Karpas-422 (cell line): ENCODE measurements at regions not wholly inside any gene's neighbourhood (a gene's known extent, or its start where the extent isn't known, plus 50 kb on each side); places are given as distances from the start of the nearest gene placed in this dataset.

Source experiments
- DNase-seq: peaks from one replicate; pipeline ENCODE4 v3.0.0-alpha.2; 2015
- H2AFZ ChIP-seq: fragments of 200-600 bp; sonication (generic); 2 replicates; pipeline ENCODE4 v1.6.1; 2014; ENCODE audit warnings: antibody characterized with exemption, low read length, mixed read lengths
- H3K27ac ChIP-seq: fragments of 200-600 bp; sonication (generic); 2 replicates; pipeline ENCODE4 v1.5.1; 2014; ENCODE audit warnings: mild to moderate bottlenecking, low read length, moderate library complexity
- H3K27me3 ChIP-seq: fragments of 200-600 bp; sonication (generic); 2 replicates; pipeline ENCODE4 v1.6.1; 2014; ENCODE audit warnings: low read length, mixed read lengths
- H3K36me3 ChIP-seq: fragments of 200-600 bp; sonication (generic); 2 replicates; pipeline ENCODE4 v1.6.1; 2014; ENCODE audit warnings: low read length, mixed read lengths; ENCODE audit not compliant: insufficient read depth
- H3K4me1 ChIP-seq: fragments of 200-600 bp; sonication (generic); 2 replicates; pipeline ENCODE4 v1.6.1; 2014; ENCODE audit warnings: mild to moderate bottlenecking, low read length, mixed read lengths
- H3K4me2 ChIP-seq: fragments of 200-600 bp; sonication (generic); 2 replicates; pipeline ENCODE4 v1.6.1; 2014; ENCODE audit warnings: low read length, low read depth, mild to moderate bottlenecking; ENCODE audit not compliant: poor library complexity, severe bottlenecking
- H3K4me3 ChIP-seq: fragments of 200-600 bp; sonication (generic); 2 replicates; pipeline ENCODE4 v1.5.1; 2014; ENCODE audit warnings: mild to moderate bottlenecking, antibody characterized with exemption, low read length, mixed read lengths
- H3K79me2 ChIP-seq: fragments of 200-600 bp; sonication (generic); 2 replicates; pipeline ENCODE4 v1.6.1; 2014; ENCODE audit warnings: mild to moderate bottlenecking, low read length, mixed read lengths
- H3K9ac ChIP-seq: fragments of 200-600 bp; sonication (generic); 2 replicates; pipeline ENCODE4 v1.6.0; 2014; ENCODE audit warnings: low read length
- H3K9me2 ChIP-seq: fragments of 200-600 bp; sonication (generic), shearing (Covaris generic); replicated peaks from 2 replicates; pipeline ENCODE4 v1.6.0; 2014; ENCODE audit warnings: mild to moderate bottlenecking, low read length, moderate library complexity; ENCODE audit not compliant: insufficient read depth
- H3K9me3 ChIP-seq: fragments of 300-700, 200-600 bp; sonication (generic); 2 replicates; pipeline ENCODE4 v1.6.1; 2014; ENCODE audit warnings: low read length, mixed read lengths
- H4K20me1 ChIP-seq: fragments of 200-600 bp; sonication (generic); 2 replicates; pipeline ENCODE4 v1.6.1; 2014; ENCODE audit warnings: mild to moderate bottlenecking, antibody characterized with exemption, low read length, low read depth; ENCODE audit not compliant: insufficient read depth

DNA sequence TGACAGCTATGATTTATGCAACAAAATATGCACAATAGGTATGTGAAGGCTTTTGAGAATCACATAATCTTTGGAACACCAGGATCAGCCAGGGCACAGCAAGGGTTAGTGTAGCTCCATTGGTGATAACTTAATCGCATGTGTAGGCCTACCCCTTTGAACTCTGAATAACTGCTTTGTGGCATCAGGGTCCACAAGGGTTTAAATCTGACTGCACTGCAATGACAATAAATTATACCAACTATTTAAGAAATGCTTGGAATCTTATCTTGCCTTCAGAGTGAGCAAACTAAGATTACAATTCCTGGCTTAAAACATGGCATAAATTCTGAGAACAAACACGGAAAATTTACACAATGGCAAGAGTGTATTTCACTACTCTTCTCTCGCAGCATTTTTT is 245.8 kb downstream of the FBXO8 start:
- no peak for DNase-seq
- no peaks in the 10 kb centered on the region for H3K9me3 ChIP-seq
- no peak overlapping the region for H2AFZ ChIP-seq
- no peaks in the 10 kb centered on the region for H3K79me2 ChIP-seq
- no peak overlapping the region for H3K27ac ChIP-seq
- H3K4me1 ChIP-seq, result no peaks in the 10 kb centered on the region
- no peaks in the 10 kb centered on the region for H3K27me3 ChIP-seq
- H4K20me1 ChIP-seq, result no peaks in the 10 kb centered on the region
- no peaks in the 10 kb centered on the region for H3K9me2 ChIP-seq
- no peaks in the 10 kb centered on the region for H3K36me3 ChIP-seq
- H3K4me3 ChIP-seq, result no peak overlapping the region
- H3K9ac ChIP-seq, result no peak overlapping the region
- H3K4me2 ChIP-seq, result no peak overlapping the region

DNA sequence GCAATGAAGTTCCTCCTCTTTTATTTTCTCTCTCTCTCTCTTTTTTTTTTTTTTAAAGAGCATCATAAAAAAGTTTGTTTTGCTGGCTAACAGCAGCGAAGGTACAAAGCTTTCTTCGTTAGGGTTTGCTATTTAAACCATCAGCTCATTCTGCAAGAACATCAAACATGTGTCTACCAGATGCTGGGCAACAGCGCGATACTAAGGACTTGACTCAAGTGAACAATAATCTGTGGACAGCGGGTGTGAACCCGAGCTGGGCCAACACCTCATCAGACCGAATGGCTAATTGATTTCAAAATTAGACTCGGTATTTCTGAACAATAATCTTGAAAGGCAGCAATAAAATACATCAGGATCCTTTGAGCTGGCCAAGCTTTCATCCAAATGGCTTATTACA is 246.4 kb downstream of the FBXO8 start:
- no peak overlapping the region for H3K9ac ChIP-seq
- no peak overlapping the region for H3K4me3 ChIP-seq
- no peaks in the 10 kb centered on the region for H3K79me2 ChIP-seq
- no peaks in the 10 kb centered on the region for H4K20me1 ChIP-seq
- no peak overlapping the region for H3K27ac ChIP-seq
- H3K9me2 ChIP-seq, result no peaks in the 10 kb centered on the region
- H3K27me3 ChIP-seq, result no peaks in the 10 kb centered on the region
- H3K9me3 ChIP-seq, result no peaks in the 10 kb centered on the region
- H3K4me1 ChIP-seq, result no peaks in the 10 kb centered on the region
- H3K36me3 ChIP-seq, result no peaks in the 10 kb centered on the region
- H2AFZ ChIP-seq, result no peak overlapping the region
- no peak overlapping the region for H3K4me2 ChIP-seq
- no peak for DNase-seq

DNA sequence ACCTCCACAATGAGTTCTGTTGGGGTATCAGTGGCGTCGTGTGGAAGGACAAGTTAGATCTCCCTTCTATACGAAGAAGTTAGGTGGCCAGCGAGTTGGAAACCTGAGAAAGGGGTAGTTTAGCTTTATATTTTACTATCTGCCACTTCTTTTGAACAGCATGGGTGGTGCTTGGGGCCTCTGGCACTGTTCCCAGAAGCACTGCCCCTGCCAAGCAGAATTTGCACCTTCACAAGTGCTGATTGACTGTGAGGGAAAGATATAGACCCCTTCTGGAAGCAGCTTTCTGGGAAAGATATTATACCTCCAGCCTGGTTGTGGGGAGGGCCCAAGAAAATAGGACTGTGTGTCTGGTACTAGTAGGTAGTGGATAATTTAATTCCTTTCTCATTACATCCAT is 246.9 kb downstream of the FBXO8 start:
- Histone ChIP-seq H3K4me2 (no peak overlapping the region), H2AFZ (no peak overlapping the region), H3K27me3 (no peaks in the 10 kb centered on the region), H4K20me1 (no peaks in the 10 kb centered on the region), H3K9me2 (no peaks in the 10 kb centered on the region), H3K4me1 (no peaks in the 10 kb centered on the region), H3K4me3 (no peak overlapping the region), H3K79me2 (no peaks in the 10 kb centered on the region), H3K9ac (no peak overlapping the region), H3K9me3 (no peaks in the 10 kb centered on the region), H3K36me3 (no peaks in the 10 kb centered on the region), H3K27ac (no peak overlapping the region)
- DNase-seq, result no peak

DNA sequence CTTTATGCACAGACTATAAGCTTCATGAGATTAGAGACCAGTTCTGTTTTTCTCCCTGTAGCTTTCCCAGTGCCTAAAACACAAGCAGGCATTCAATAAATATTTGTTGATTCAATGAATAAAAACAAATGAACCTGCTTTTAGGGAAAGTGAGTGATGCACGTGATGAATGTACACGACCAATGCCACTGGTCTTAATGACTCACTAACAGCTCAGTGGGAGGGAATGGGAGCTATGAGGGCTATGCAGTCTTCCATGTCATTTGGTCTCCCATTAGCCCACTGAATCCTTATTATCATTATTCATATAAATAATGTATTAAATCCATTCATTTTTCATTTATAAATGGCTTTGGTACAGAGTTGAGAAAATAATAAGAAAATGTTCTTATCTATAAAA is 247.4 kb downstream of the FBXO8 start:
- Histone ChIP-seq H3K4me3 (no peak overlapping the region), H3K9me2 (no peaks in the 10 kb centered on the region), H3K9ac (no peak overlapping the region), H2AFZ (no peak overlapping the region), H3K27ac (no peak overlapping the region), H3K27me3 (no peaks in the 10 kb centered on the region), H3K36me3 (no peaks in the 10 kb centered on the region), H4K20me1 (no peaks in the 10 kb centered on the region), H3K4me1 (no peaks in the 10 kb centered on the region), H3K79me2 (no peaks in the 10 kb centered on the region), H3K4me2 (no peak overlapping the region), H3K9me3 (no peaks in the 10 kb centered on the region)
- DNase-seq, result no peak

DNA sequence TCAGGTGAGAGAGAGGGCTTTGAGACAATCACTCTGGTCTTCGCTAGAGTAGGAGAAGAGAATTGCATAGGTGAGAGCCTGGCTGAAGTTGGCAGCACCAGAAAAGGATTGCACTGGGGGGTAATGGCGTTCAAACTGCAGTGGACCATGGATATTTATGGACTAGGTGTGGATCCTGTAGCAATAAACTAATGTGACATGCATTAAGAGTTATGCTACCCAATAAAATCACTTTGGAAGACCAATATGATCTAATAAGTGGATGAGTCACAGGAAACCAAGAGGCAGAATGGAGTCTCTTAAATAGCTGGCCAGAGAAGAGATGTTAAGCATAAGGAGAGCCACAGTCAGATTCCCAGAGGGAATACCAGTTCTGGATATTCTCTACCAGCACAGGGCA is 259.8 kb downstream of the FBXO8 start:
- Histone ChIP-seq H3K9ac (no peak overlapping the region), H3K9me2 (no peaks in the 10 kb centered on the region), H2AFZ (no peak overlapping the region), H3K4me3 (no peak overlapping the region), H3K9me3 (no peaks in the 10 kb centered on the region), H3K27me3 (no peaks in the 10 kb centered on the region), H4K20me1 (no peaks in the 10 kb centered on the region), H3K4me1 (no peaks in the 10 kb centered on the region), H3K4me2 (no peak overlapping the region), H3K36me3 (no peaks in the 10 kb centered on the region), H3K27ac (no peak overlapping the region), H3K79me2 (no peaks in the 10 kb centered on the region)
- DNase-seq, result no peak

DNA sequence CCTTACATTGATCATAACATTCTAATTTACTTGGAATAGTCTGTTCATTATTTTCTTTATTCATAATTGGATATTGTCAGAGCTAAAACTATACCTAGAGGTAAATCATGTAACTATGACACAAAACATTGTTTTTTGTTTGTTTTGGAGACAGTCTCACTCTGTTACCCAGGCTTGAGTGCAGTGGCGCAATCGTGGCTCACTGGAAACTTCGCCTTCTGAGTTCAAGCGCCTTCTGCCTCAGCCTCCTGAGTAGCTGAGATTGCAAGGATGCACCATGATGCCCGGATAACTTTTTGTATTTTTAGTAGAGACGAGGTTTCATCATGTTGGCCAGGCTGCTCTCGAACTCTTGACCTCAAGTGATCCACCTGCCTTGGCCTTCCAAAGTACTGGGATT is 265.2 kb downstream of the FBXO8 start:
- Histone ChIP-seq H3K9me3 (no peaks in the 10 kb centered on the region), H2AFZ (no peak overlapping the region), H3K4me1 (no peaks in the 10 kb centered on the region), H3K36me3 (no peaks in the 10 kb centered on the region), H3K9me2 (no peaks in the 10 kb centered on the region), H3K9ac (no peak overlapping the region), H4K20me1 (no peaks in the 10 kb centered on the region), H3K79me2 (no peaks in the 10 kb centered on the region), H3K27ac (no peak overlapping the region), H3K27me3 (no peaks in the 10 kb centered on the region), H3K4me2 (no peak overlapping the region), H3K4me3 (no peak overlapping the region)
- no peak for DNase-seq

DNA sequence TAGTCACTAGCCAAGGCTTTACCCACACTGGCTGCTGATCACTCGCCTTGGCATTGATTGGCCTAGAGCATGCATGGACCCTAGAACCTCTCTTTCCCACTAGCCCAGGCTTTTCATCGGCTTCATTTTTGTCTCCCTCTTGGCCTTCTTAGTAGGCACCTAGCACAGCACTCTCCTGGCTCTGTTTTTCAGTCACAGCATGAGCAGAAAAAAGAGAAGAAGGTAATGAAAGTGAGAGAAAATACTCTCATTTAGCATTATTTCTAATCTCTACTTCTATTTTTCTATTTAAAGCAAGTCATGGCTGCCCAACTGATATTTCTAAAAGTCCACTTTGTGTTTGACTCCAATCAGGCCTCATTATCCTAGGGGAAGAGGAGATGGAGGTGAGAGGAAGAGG is 267.2 kb downstream of the FBXO8 start:
- H3K9me3 ChIP-seq, result no peaks in the 10 kb centered on the region
- no peak overlapping the region for H3K4me3 ChIP-seq
- H3K9me2 ChIP-seq, result no peaks in the 10 kb centered on the region
- no peak overlapping the region for H3K4me2 ChIP-seq
- no peak overlapping the region for H3K9ac ChIP-seq
- H3K79me2 ChIP-seq, result no peaks in the 10 kb centered on the region
- no peak for DNase-seq
- no peak overlapping the region for H2AFZ ChIP-seq
- no peak overlapping the region for H3K27ac ChIP-seq
- H4K20me1 ChIP-seq, result no peaks in the 10 kb centered on the region
- no peaks in the 10 kb centered on the region for H3K27me3 ChIP-seq
- H3K4me1 ChIP-seq, result no peaks in the 10 kb centered on the region
- H3K36me3 ChIP-seq, result no peaks in the 10 kb centered on the region

DNA sequence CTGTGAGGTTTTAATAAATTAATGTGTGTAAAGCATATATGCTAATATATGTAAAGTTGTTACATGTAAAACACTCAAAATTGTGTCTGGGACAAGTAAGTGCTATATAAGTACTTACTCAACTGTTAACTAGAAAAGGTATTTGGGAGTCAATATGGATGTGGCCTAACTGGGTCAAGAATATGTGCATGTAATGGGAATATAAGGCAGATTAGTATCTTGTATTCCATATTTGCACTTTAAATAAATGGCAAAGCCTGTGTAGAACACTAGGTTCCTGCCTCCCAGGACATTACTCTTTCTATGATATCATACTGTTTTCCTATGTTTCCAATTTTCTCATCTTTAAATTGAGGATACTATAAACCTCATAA is 270.6 kb downstream of the FBXO8 start:
- no peaks in the 10 kb centered on the region for H3K9me3 ChIP-seq
- H3K4me1 ChIP-seq, result no peaks in the 10 kb centered on the region
- H3K4me2 ChIP-seq, result no peak overlapping the region
- H3K79me2 ChIP-seq, result no peaks in the 10 kb centered on the region
- DNase-seq, result no peak
- H3K9ac ChIP-seq, result no peak overlapping the region
- H3K9me2 ChIP-seq, result no peaks in the 10 kb centered on the region
- H2AFZ ChIP-seq, result no peak overlapping the region
- H3K27ac ChIP-seq, result no peak overlapping the region
- no peak overlapping the region for H3K4me3 ChIP-seq
- H4K20me1 ChIP-seq, result no peaks in the 10 kb centered on the region
- no peaks in the 10 kb centered on the region for H3K27me3 ChIP-seq
- H3K36me3 ChIP-seq, result no peaks in the 10 kb centered on the region

DNA sequence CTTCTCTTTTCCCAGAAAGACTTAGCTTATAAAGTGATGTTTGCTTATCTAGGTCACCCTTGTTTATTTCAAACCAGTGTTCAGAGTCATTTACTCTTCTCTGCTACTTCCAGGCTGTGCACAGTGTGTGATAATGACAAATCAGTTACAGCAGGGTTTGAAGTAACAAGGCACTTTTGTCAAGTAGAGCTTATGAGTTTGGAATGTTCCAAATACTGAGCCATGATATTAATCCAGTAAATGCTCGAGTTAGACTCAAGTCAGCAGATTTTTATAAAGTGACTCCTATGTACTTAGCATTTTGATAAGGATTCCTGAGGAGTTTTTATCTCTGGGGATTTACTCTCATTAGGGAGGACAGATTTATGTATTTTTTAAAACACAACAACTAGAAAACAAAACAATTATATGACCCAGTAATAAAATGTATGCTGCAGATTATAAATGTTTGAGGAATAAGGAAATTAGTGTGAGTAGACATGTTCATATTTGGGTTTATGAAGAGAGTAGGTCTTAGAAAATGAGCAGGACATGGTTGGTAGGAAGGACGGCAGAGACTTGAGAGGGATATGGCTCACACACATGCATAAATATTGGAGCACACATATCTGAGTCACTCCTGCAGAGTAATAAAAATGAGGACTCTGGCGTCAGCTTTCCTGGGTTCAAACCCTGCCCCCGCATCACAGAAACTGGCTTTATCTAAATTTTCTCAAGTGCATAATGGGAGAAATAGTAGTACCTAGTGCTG is 271.2 kb downstream of the FBXO8 start:
- Histone ChIP-seq H3K4me3 (no peak overlapping the region), H3K9me2 (no peaks in the 10 kb centered on the region), H3K9me3 (no peaks in the 10 kb centered on the region), H4K20me1 (no peaks in the 10 kb centered on the region), H3K79me2 (no peaks in the 10 kb centered on the region), H3K36me3 (no peaks in the 10 kb centered on the region), H3K4me1 (no peaks in the 10 kb centered on the region), H3K27me3 (no peaks in the 10 kb centered on the region), H3K4me2 (no peak overlapping the region), H3K27ac (no peak overlapping the region), H2AFZ (no peak overlapping the region), H3K9ac (no peak overlapping the region)
- no peak for DNase-seq
